ENCODE measurements at regions not wholly inside any gene's neighbourhood (a gene's known extent, or its start where the extent isn't known, plus 50 kb on each side); places are given as distances from the start of the nearest gene placed in this dataset.

DNA sequence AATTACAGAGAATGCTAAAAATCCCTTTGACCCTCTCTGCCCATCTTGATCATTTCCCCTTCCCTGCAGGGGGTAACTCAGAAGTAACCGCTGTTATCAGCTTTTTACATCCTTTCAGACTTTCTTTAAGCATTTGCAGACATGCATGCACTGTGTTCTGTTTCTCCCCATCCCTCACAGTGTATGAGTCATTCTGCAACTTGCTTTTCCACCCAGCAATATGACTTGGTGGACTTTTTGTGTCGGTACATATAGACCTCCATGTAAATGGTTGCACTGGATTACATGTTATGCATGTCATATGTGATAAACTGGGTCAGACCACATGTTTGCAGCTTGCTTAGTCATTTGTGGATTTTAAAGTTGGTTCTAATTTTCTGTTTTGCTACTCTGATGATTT is 87.7 kb upstream of the NECTIN1 start:
- intact Hi-C loops (cut with DNase I): no loop called here
- DNase-seq (ENCODE audit: extremely low spot score in 2 of 2): no peak
- Histone ChIP-seq H3K27ac (no peak overlapping the region), H3K4me1 (no peaks in the 10 kb centered on the region), H3K27me3 (no peaks in the 10 kb centered on the region), H3K9me3 (no peaks in the 10 kb centered on the region), H3K4me3 (no peak overlapping the region), H3K36me3 (no peaks in the 10 kb centered on the region)
- TF ChIP-seq POLR2AphosphoS5 (IDR thresholded peaks at IDR 0.05; ENCODE audit: insufficient read depth in 1 of 2, low read depth in 1 of 2): no peak
- TF ChIP-seq, protein P1, sequence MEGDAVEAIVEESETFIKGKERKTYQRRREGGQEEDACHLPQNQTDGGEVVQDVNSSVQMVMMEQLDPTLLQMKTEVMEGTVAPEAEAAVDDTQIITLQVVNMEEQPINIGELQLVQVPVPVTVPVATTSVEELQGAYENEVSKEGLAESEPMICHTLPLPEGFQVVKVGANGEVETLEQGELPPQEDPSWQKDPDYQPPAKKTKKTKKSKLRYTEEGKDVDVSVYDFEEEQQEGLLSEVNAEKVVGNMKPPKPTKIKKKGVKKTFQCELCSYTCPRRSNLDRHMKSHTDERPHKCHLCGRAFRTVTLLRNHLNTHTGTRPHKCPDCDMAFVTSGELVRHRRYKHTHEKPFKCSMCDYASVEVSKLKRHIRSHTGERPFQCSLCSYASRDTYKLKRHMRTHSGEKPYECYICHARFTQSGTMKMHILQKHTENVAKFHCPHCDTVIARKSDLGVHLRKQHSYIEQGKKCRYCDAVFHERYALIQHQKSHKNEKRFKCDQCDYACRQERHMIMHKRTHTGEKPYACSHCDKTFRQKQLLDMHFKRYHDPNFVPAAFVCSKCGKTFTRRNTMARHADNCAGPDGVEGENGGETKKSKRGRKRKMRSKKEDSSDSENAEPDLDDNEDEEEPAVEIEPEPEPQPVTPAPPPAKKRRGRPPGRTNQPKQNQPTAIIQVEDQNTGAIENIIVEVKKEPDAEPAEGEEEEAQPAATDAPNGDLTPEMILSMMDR (IDR thresholded peaks at IDR 0.05): no peak
- no peak for TF ChIP-seq POLR2A (IDR thresholded peaks at IDR 0.05)

DNA sequence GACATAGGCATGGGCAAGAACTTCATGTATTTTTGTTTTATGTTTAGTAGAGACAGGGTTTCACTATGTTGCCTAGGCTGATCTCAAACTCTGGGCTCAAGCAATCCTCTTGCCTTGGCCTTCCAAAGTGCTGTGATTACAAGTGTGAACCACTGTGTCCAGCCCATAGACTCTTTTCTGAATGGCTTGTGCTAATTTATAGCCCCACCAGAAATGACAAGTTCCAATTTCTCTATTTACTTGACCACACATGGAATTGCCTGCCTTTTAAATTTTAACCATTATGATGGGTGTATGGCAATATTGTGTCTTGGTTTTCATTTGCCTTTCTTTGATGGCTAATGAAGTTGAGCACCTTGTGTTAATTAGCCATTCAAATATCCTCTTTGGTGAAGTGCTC is 85.8 kb upstream of the NECTIN1 start:
- TF ChIP-seq, protein P1 (IDR thresholded peaks at IDR 0.05): no peak
- no peak for TF ChIP-seq POLR2AphosphoS5 (IDR thresholded peaks at IDR 0.05; ENCODE audit: insufficient read depth in 1 of 2, low read depth in 1 of 2)
- TF ChIP-seq POLR2A (IDR thresholded peaks at IDR 0.05): no peak
- intact Hi-C loops (cut with DNase I): no loop called here
- Histone ChIP-seq H3K36me3 (no peaks in the 10 kb centered on the region), H3K4me1 (no peaks in the 10 kb centered on the region), H3K4me3 (no peak overlapping the region), H3K27ac (no peak overlapping the region), H3K9me3 (no peaks in the 10 kb centered on the region), H3K27me3 (no peaks in the 10 kb centered on the region)
- DNase-seq (ENCODE audit: extremely low spot score in 2 of 2): no peak

DNA sequence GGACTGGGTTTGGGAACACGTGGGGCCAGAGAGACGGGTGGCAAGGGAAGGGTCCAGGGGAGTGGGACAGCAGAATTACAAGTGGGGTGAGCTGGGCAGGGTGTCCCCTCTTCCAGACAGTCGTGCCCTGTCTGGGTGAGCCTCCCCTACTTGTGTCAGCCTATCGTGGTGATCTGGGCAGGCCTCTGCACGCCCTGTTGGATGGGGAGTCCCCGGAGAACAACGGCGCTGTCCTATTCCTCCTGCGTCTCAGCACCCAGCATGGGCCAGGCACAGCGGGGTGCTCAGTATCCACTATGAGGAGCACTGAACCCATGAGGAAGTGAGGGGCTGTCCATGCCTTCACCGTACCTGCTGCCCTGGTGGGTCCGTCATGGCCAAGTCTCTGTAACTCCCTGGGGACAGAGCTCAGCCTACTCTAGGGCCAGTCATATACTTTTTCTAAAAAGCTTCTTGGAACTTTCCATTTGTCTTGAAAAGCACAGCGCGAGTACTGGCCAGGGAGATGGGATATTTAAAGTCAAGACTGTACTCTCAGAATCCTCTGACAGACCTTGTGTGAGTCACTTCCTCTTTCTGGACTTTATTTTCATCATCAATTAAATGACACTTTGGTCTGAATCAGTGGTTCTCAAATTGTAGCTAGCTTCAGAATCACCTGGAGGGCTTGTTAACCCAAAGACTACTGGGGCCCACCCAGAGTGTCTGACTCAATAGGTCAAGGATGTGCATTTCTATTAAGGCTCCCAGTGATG is 81.7 kb upstream of the NECTIN1 start:
- intact Hi-C loops (cut with DNase I): no loop called here
- no peaks in the 10 kb centered on the region for H3K9me3 ChIP-seq
- no peaks in the 10 kb centered on the region for H3K4me1 ChIP-seq
- TF ChIP-seq, protein P1 (IDR thresholded peaks at IDR 0.05): no peak
- TF ChIP-seq POLR2A (IDR thresholded peaks at IDR 0.05): no peak
- TF ChIP-seq POLR2AphosphoS5 (IDR thresholded peaks at IDR 0.05; ENCODE audit: insufficient read depth in 1 of 2, low read depth in 1 of 2): no peak
- H3K27ac ChIP-seq: no peak overlapping the region
- no peaks in the 10 kb centered on the region for H3K27me3 ChIP-seq
- H3K36me3 ChIP-seq: no peaks in the 10 kb centered on the region
- H3K4me3 ChIP-seq: no peak overlapping the region
- no peak for DNase-seq (ENCODE audit: extremely low spot score in 2 of 2)

DNA sequence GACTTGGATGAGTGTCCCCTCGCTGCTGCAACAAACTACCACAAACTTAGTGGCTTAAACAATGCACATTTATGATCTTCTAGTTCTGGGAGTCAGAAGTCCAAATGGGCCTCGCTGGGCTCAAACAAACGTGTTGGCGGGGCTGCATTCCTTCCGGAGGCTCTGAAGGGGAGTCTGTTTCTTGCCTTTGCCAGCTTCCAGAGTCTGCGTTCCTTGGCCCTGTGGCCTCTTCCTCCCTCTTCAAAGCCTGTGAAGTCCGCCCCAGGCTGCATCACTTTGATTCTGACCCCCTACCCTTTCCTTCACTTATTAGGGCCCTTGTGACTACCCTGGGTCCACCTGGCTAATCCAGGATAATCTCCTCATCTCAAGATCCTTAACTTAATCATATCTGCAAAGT is 80.3 kb upstream of the NECTIN1 start:
- DNase-seq (ENCODE audit: extremely low spot score in 2 of 2): no peak
- H3K4me1 ChIP-seq: no peaks in the 10 kb centered on the region
- intact Hi-C loops (cut with DNase I): no loop called here
- no peaks in the 10 kb centered on the region for H3K36me3 ChIP-seq
- H3K27me3 ChIP-seq: no peaks in the 10 kb centered on the region
- no peak overlapping the region for H3K4me3 ChIP-seq
- H3K9me3 ChIP-seq: no peaks in the 10 kb centered on the region
- no peak overlapping the region for H3K27ac ChIP-seq
- TF ChIP-seq, protein P1 (IDR thresholded peaks at IDR 0.05): no peak
- TF ChIP-seq POLR2AphosphoS5 (IDR thresholded peaks at IDR 0.05; ENCODE audit: insufficient read depth in 1 of 2, low read depth in 1 of 2) (no peak), POLR2A (IDR thresholded peaks at IDR 0.05) (no peak)

- H3K27me3 ChIP-seq: no peaks in the 10 kb centered on the region
- H3K9me3 ChIP-seq: no peaks in the 10 kb centered on the region
- intact Hi-C loops (cut with DNase I): no loop called here
- no peak overlapping the region for H3K4me3 ChIP-seq
- DNase-seq (ENCODE audit: extremely low spot score in 2 of 2): no peak
- TF ChIP-seq, protein P1 (IDR thresholded peaks at IDR 0.05): no peak
- TF ChIP-seq POLR2A (IDR thresholded peaks at IDR 0.05) (no peak), POLR2AphosphoS5 (IDR thresholded peaks at IDR 0.05; ENCODE audit: insufficient read depth in 1 of 2, low read depth in 1 of 2) (no peak)
- no peaks in the 10 kb centered on the region for H3K4me1 ChIP-seq
- H3K36me3 ChIP-seq: no peaks in the 10 kb centered on the region
- H3K27ac ChIP-seq: no peak overlapping the region
Measured at GRCh38 chr11:119808407-119809185, 79.6 kb upstream of the NECTIN1 start.
